ENCODE measurements at regions not wholly inside any gene's neighbourhood (a gene's known extent, or its start where the extent isn't known, plus 50 kb on each side); places are given as distances from the start of the nearest gene placed in this dataset.

GRCh38 chr15:70439304-70439877 lies 324.0 kb downstream of the UACA start:
- no peak for DNase-seq (ENCODE audit: low spot score, unreplicated experiment)
- TF ChIP-seq CTCF (IDR thresholded peaks at IDR 0.05; ENCODE audit: unreplicated experiment): no peak
- H3K4me1 Mint-ChIP-seq (ENCODE audit: low read depth): peaks cover 15% of the 10 kb centered on the region
- H3K4me3 Mint-ChIP-seq (ENCODE audit: low read depth): no peak overlapping the region
- no peaks in the 10 kb centered on the region for H3K9me3 Mint-ChIP-seq (ENCODE audit: low read depth)
- H3K27me3 Mint-ChIP-seq: peaks cover 80% of the 10 kb centered on the region
- no peaks in the 10 kb centered on the region for H3K36me3 Mint-ChIP-seq (ENCODE audit: insufficient read depth)
- no peak overlapping the region for H3K27ac Mint-ChIP-seq

- Mint-ChIP-seq H3K4me1 (ENCODE audit: low read depth) (peaks cover 19% of the 10 kb centered on the region), H3K27ac (no peak overlapping the region), H3K9me3 (ENCODE audit: low read depth) (no peaks in the 10 kb centered on the region), H3K27me3 (peaks cover 74% of the 10 kb centered on the region), H3K4me3 (ENCODE audit: low read depth) (no peak overlapping the region), H3K36me3 (ENCODE audit: insufficient read depth) (no peaks in the 10 kb centered on the region)
- DNase-seq (ENCODE audit: low spot score, unreplicated experiment): no peak
- TF ChIP-seq CTCF (IDR thresholded peaks at IDR 0.05; ENCODE audit: unreplicated experiment): no peak
Measured at GRCh38 chr15:70438776-70439175, 324.6 kb downstream of the UACA start.

- Mint-ChIP-seq H3K4me1 (ENCODE audit: low read depth) (peaks cover 17% of the 10 kb centered on the region), H3K9me3 (ENCODE audit: low read depth) (no peaks in the 10 kb centered on the region), H3K36me3 (ENCODE audit: insufficient read depth) (no peaks in the 10 kb centered on the region), H3K4me3 (ENCODE audit: low read depth) (no peak overlapping the region), H3K27me3 (peaks cover 66% of the 10 kb centered on the region), H3K27ac (no peak overlapping the region)
- no peak for TF ChIP-seq CTCF (IDR thresholded peaks at IDR 0.05; ENCODE audit: unreplicated experiment)
- DNase-seq (ENCODE audit: low spot score, unreplicated experiment): no peak
Measured at GRCh38 chr15:70437882-70438451, 325.4 kb downstream of the UACA start.

- no peak for DNase-seq (ENCODE audit: low spot score, unreplicated experiment)
- no peaks in the 10 kb centered on the region for H3K9me3 Mint-ChIP-seq (ENCODE audit: low read depth)
- no peak for TF ChIP-seq CTCF (IDR thresholded peaks at IDR 0.05; ENCODE audit: unreplicated experiment)
- no peak overlapping the region for H3K4me3 Mint-ChIP-seq (ENCODE audit: low read depth)
- H3K27ac Mint-ChIP-seq: no peak overlapping the region
- peaks cover 64% of the 10 kb centered on the region for H3K27me3 Mint-ChIP-seq
- no peaks in the 10 kb centered on the region for H3K36me3 Mint-ChIP-seq (ENCODE audit: insufficient read depth)
- peaks cover 15% of the 10 kb centered on the region for H3K4me1 Mint-ChIP-seq (ENCODE audit: low read depth)
Measured at GRCh38 chr15:70437089-70437488, 326.3 kb downstream of the UACA start.

GRCh38 chr15:70436428-70436827 lies 326.9 kb downstream of the UACA start:
- Mint-ChIP-seq H3K4me3 (ENCODE audit: low read depth) (no peak overlapping the region), H3K36me3 (ENCODE audit: insufficient read depth) (no peaks in the 10 kb centered on the region), H3K27me3 (peaks cover 63% of the 10 kb centered on the region), H3K27ac (no peak overlapping the region), H3K4me1 (ENCODE audit: low read depth) (peaks cover 15% of the 10 kb centered on the region), H3K9me3 (ENCODE audit: low read depth) (no peaks in the 10 kb centered on the region)
- no peak for DNase-seq (ENCODE audit: low spot score, unreplicated experiment)
- TF ChIP-seq CTCF (IDR thresholded peaks at IDR 0.05; ENCODE audit: unreplicated experiment): no peak

All from progenitor cell of endocrine pancreas (in vitro differentiated cells).